SK-N-MC (cell line): ENCODE measurements at regions not wholly inside any gene's neighbourhood (a gene's known extent, or its start where the extent isn't known, plus 50 kb on each side); places are given as distances from the start of the nearest gene placed in this dataset.

ENCODE experiments used
- EZH2 ChIP-seq: fragments of 200-600 bp; sonication (generic); IDR thresholded peaks from one replicate; pipeline ENCODE4 v1.6.1; 2017; ENCODE audit warnings: antibody characterized with exemption
- FOXP2 ChIP-seq: optimal IDR thresholded peaks from 2 replicates; pipeline ENCODE3; 2011; ENCODE audit warnings: mild to moderate bottlenecking, moderate library complexity; ENCODE audit not compliant: insufficient read depth; ENCODE audit errors: extremely low read length, control extremely low read depth
- POLR2AphosphoS5 ChIP-seq: IDR thresholded peaks from 2 replicates; pipeline ENCODE4 v1.6.1; 2012; ENCODE audit warnings: mild to moderate bottlenecking, low read depth, low read length, borderline replicate concordance

DNA sequence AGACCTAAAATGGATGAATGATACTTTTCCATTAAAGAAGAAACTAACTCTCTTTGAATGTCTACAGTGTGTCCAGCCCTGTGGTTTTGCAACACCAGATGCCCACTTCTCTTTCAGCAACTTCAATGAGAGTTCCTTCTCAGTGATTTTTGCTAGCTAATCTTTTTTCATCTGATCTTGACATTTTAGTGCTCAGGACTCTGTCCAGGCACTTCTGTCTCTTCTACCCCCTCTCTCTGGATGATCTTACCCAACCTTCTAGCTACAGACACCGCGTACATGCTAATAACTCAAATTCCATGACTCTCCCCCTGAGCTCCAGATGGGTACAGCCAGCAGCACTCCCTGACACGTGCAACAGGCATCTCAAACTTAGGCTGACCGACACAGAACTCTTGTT, 161.1 kb upstream of the FOXN3 start:
- TF ChIP-seq EZH2 (no peak), POLR2AphosphoS5 (no peak), FOXP2 (no peak)
